ENCODE measurements at regions not wholly inside any gene's neighbourhood (a gene's known extent, or its start where the extent isn't known, plus 50 kb on each side); places are given as distances from the start of the nearest gene placed in this dataset.

- Histone ChIP-seq H3K79me2 (ENCODE audit: insufficient read depth, low read length) (no peaks in the 10 kb centered on the region), H4K20me1 (ENCODE audit: insufficient read depth, low read length) (no peaks in the 10 kb centered on the region), H2AFZ (ENCODE audit: insufficient read depth, low read depth, low read length, poor library complexity, severe bottlenecking) (no peak overlapping the region), H3K4me3 (replicated peaks in 1 of 3; ENCODE audit: low read depth in 2 of 3, low read length in 3 of 3) (no peak overlapping the region), H3K27me3 (ENCODE audit: control insufficient read depth in 2 of 2, insufficient read depth in 2 of 2, low read length in 2 of 2) (peaks cover 0 to 2% of the 10 kb centered on the region in 2 donors), H3K4me2 (replicated peaks; ENCODE audit: extremely low read depth, low read length, poor library complexity, severe bottlenecking) (no peak overlapping the region), H3K9ac (ENCODE audit: insufficient read depth, low read length, poor library complexity, severe bottlenecking) (no peak overlapping the region), H3K9me3 (replicated peaks in 1 of 2; ENCODE audit: control insufficient read depth in 1 of 2, insufficient read depth in 1 of 2, low read length in 2 of 2) (no peaks in the 10 kb centered on the region), H3K36me3 (replicated peaks in 1 of 2; ENCODE audit: control insufficient read depth in 1 of 2, insufficient read depth in 2 of 2, low read length in 2 of 2) (no peaks in the 10 kb centered on the region), H3K27ac (ENCODE audit: low read depth in 1 of 2, low read length in 2 of 2) (no peak overlapping the region), H3K4me1 (ENCODE audit: control insufficient read depth in 1 of 2, insufficient read depth in 2 of 2, low read length in 2 of 2) (no peaks in the 10 kb centered on the region)
- TF ChIP-seq CTCF (IDR thresholded peaks at IDR 0.05), result no peak
- Mint-ChIP-seq H3K9me3 (peaks cover 0 to 2% (median 0%) of the 10 kb centered on the region in 7 donors), H3K27ac (no peak overlapping the region), H3K4me3 (no peak overlapping the region), H3K27me3 (ENCODE audit: low read depth in 3 of 3) (peaks cover 7 to 8% (median 8%) of the 10 kb centered on the region in 3 donors), H3K36me3 (no peaks in the 10 kb centered on the region), H3K4me1 (no peaks in the 10 kb centered on the region)
- no peak for DNase-seq
- WGBS (ENCODE audit: insufficient coverage), result 83% methylated on average over 1 of the region's 3 CpGs
- intact Hi-C loops (cut with micrococcal nuclease), result loop anchor here in 1 of 2 donors (10.0 kb wide), 1 partner anchor 54 kb away; no protein-coding TSS in a partner anchor
These were observed 517.3 kb downstream of the SOX6 start for GRCh38 chr11:15839061-15839460.

GRCh38 chr11:15840966-15841365 lies 515.4 kb downstream of the SOX6 start:
- no peak for TF ChIP-seq CTCF (IDR thresholded peaks at IDR 0.05)
- Histone ChIP-seq H3K9me3 (replicated peaks in 1 of 2; ENCODE audit: control insufficient read depth in 1 of 2, insufficient read depth in 1 of 2, low read length in 2 of 2) (no peaks in the 10 kb centered on the region), H3K9ac (ENCODE audit: insufficient read depth, low read length, poor library complexity, severe bottlenecking) (no peak overlapping the region), H3K27me3 (ENCODE audit: control insufficient read depth in 2 of 2, insufficient read depth in 2 of 2, low read length in 2 of 2) (peaks cover 0 to 2% of the 10 kb centered on the region in 2 donors), H3K27ac (ENCODE audit: low read depth in 1 of 2, low read length in 2 of 2) (no peak overlapping the region), H4K20me1 (ENCODE audit: insufficient read depth, low read length) (no peaks in the 10 kb centered on the region), H3K79me2 (ENCODE audit: insufficient read depth, low read length) (no peaks in the 10 kb centered on the region), H2AFZ (ENCODE audit: insufficient read depth, low read depth, low read length, poor library complexity, severe bottlenecking) (no peak overlapping the region), H3K36me3 (replicated peaks in 1 of 2; ENCODE audit: control insufficient read depth in 1 of 2, insufficient read depth in 2 of 2, low read length in 2 of 2) (no peaks in the 10 kb centered on the region), H3K4me1 (ENCODE audit: control insufficient read depth in 1 of 2, insufficient read depth in 2 of 2, low read length in 2 of 2) (no peaks in the 10 kb centered on the region), H3K4me2 (replicated peaks; ENCODE audit: extremely low read depth, low read length, poor library complexity, severe bottlenecking) (no peak overlapping the region), H3K4me3 (replicated peaks in 1 of 3; ENCODE audit: low read depth in 2 of 3, low read length in 3 of 3) (no peak overlapping the region)
- Mint-ChIP-seq H3K27ac (no peak overlapping the region), H3K4me1 (no peaks in the 10 kb centered on the region), H3K4me3 (no peak overlapping the region), H3K27me3 (ENCODE audit: low read depth in 3 of 3) (peaks cover 7 to 9% (median 8%) of the 10 kb centered on the region in 3 donors), H3K36me3 (no peaks in the 10 kb centered on the region), H3K9me3 (peaks cover 0 to 2% (median 0%) of the 10 kb centered on the region in 7 donors)
- no peak for DNase-seq
- no CpG with 5 or more reads among the region's 2 CpGs for WGBS (ENCODE audit: insufficient coverage)
- intact Hi-C loops (cut with micrococcal nuclease), result no loop called here
